ENCODE measurements at regions not wholly inside any gene's neighbourhood (a gene's known extent, or its start where the extent isn't known, plus 50 kb on each side); places are given as distances from the start of the nearest gene placed in this dataset.

GRCh38 chr21:27225940-27226339, 259.1 kb upstream of the ADAMTS5 start:
- H3K36me3 ChIP-seq, result no peaks in the 10 kb centered on the region
- H3K27ac ChIP-seq, result no peak overlapping the region
- H3K27me3 ChIP-seq, result no peaks in the 10 kb centered on the region
- no peak overlapping the region for H3K4me3 ChIP-seq
- DNase-seq, result no peak
- TF ChIP-seq CTCF (IDR thresholded peaks at IDR 0.05), result no peak
- TF ChIP-seq POLR2A (IDR thresholded peaks at IDR 0.05), result no peak
- no peaks in the 10 kb centered on the region for H3K9me3 ChIP-seq
- no peaks in the 10 kb centered on the region for H3K4me1 ChIP-seq

GRCh38 chr21:27225151-27225550, 258.3 kb upstream of the ADAMTS5 start:
- Histone ChIP-seq H3K27ac (no peak overlapping the region), H3K4me1 (no peaks in the 10 kb centered on the region), H3K27me3 (no peaks in the 10 kb centered on the region), H3K9me3 (no peaks in the 10 kb centered on the region), H3K36me3 (no peaks in the 10 kb centered on the region), H3K4me3 (no peak overlapping the region)
- DNase-seq, result no peak
- TF ChIP-seq CTCF (IDR thresholded peaks at IDR 0.05), result no peak
- no peak for TF ChIP-seq POLR2A (IDR thresholded peaks at IDR 0.05)

- TF ChIP-seq CTCF (IDR thresholded peaks at IDR 0.05) (no peak), POLR2A (IDR thresholded peaks at IDR 0.05) (no peak)
- H3K27ac ChIP-seq, result no peak overlapping the region
- DNase-seq, result no peak
- H3K9me3 ChIP-seq, result no peaks in the 10 kb centered on the region
- H3K27me3 ChIP-seq, result no peaks in the 10 kb centered on the region
- no peaks in the 10 kb centered on the region for H3K36me3 ChIP-seq
- no peaks in the 10 kb centered on the region for H3K4me1 ChIP-seq
- H3K4me3 ChIP-seq, result no peak overlapping the region
Observed at GRCh38 chr21:27224169-27224568, 257.3 kb upstream of the ADAMTS5 start.

GRCh38 chr21:27221077-27221476, 254.2 kb upstream of the ADAMTS5 start:
- Histone ChIP-seq H3K9me3 (no peaks in the 10 kb centered on the region), H3K36me3 (no peaks in the 10 kb centered on the region), H3K4me1 (no peaks in the 10 kb centered on the region), H3K27ac (no peak overlapping the region), H3K4me3 (no peak overlapping the region), H3K27me3 (no peaks in the 10 kb centered on the region)
- no peak for TF ChIP-seq POLR2A (IDR thresholded peaks at IDR 0.05)
- TF ChIP-seq CTCF (IDR thresholded peaks at IDR 0.05), result no peak
- no peak for DNase-seq

- Histone ChIP-seq H3K27ac (no peak overlapping the region), H3K4me1 (no peaks in the 10 kb centered on the region), H3K9me3 (no peaks in the 10 kb centered on the region), H3K36me3 (no peaks in the 10 kb centered on the region), H3K27me3 (no peaks in the 10 kb centered on the region), H3K4me3 (no peak overlapping the region)
- no peak for DNase-seq
- TF ChIP-seq CTCF (IDR thresholded peaks at IDR 0.05) (no peak), POLR2A (IDR thresholded peaks at IDR 0.05) (no peak)
Observed at GRCh38 chr21:27220416-27220815, 253.5 kb upstream of the ADAMTS5 start.

GRCh38 chr21:27219068-27219467, 252.2 kb upstream of the ADAMTS5 start:
- TF ChIP-seq CTCF (IDR thresholded peaks at IDR 0.05) (no peak), POLR2A (IDR thresholded peaks at IDR 0.05) (no peak)
- no peak overlapping the region for H3K27ac ChIP-seq
- no peaks in the 10 kb centered on the region for H3K27me3 ChIP-seq

More at GRCh38 chr21:27219068-27219467, 252.2 kb upstream of the ADAMTS5 start:
- no peaks in the 10 kb centered on the region for H3K36me3 ChIP-seq
- H3K4me3 ChIP-seq, result no peak overlapping the region
- no peaks in the 10 kb centered on the region for H3K9me3 ChIP-seq
- no peaks in the 10 kb centered on the region for H3K4me1 ChIP-seq
- no peak for DNase-seq
